Adrenal gland (tissue), 9 donors: ENCODE measurements at regions not wholly inside any gene's neighbourhood (a gene's known extent, or its start where the extent isn't known, plus 50 kb on each side); places are given as distances from the start of the nearest gene placed in this dataset.

Experiments used
- DNase-seq, 7 donors: peaks; one replicate each; pipeline ENCODE4 v3.0.0-alpha.2; 2019 to 2020
- H3K27ac ChIP-seq, 5 donors: fragments of 200-600 bp; sonication (generic) in 4 of 5; 1 replicate in 3 of 5; 2 replicates in 2 of 5; pipeline versions ENCODE4 v1.5.1 to v1.8.0; 2016 to 2020; ENCODE audit warnings: mild to moderate bottlenecking in 1 of 5
- H3K27me3 ChIP-seq: fragments of 200-600 bp; 2 replicates; pipeline ENCODE4 v1.8.0; 2021
- H3K36me3 ChIP-seq, 2 donors: fragments of 200-600 bp; replicated peaks in 1 of 2; 1 replicate in 1 of 2; 2 replicates in 1 of 2; pipeline versions ENCODE4 v1.5.1 to v1.8.0; 2018 to 2022
- H3K4me1 ChIP-seq, 2 donors: fragments of 200-600 bp; replicated peaks in 1 of 2; 1 replicate in 1 of 2; 2 replicates in 1 of 2; pipeline versions ENCODE4 v1.5.1 to v1.8.0; 2018 to 2021
- H3K4me3 ChIP-seq, 4 donors: fragments of 200-600 bp; sonication (generic) in 3 of 4; one replicate each; pipeline ENCODE4 v1.5.1; 2016 to 2018
- H3K9me3 ChIP-seq, 3 donors: fragments of 200-600 bp; sonication (generic) in 1 of 3; replicated peaks in 1 of 3; 1 replicate in 2 of 3; 2 replicates in 1 of 3; pipeline versions ENCODE4 v1.5.1 to v1.8.0; 2016 to 2021
- POLR2A ChIP-seq, 2 donors: fragments of 450-650 bp; IDR thresholded peaks; one replicate each; pipeline ENCODE4 v1.6.1; 2017; ENCODE audit warnings: antibody characterized with exemption in 2 of 2, mild to moderate bottlenecking in 2 of 2, moderate library complexity in 1 of 2
- WGBS, 4 donors: extraction: QIAGEN DNeasy Blood & Tissue Kit in 2 of 4; methylation state at CpG; one replicate each; pipeline versions ENCODE4 v1.1.5 to v1.1.7; 2013 to 2017; 5-methylcytosine and 5-hydroxymethylcytosine counted together
- intact Hi-C, 2 donors: fragments of 100-400 bp; cut with DNase I; formaldehyde crosslinking; loops; one replicate each; pipeline versions ENCODE4 v1.14.1 to v1.15.0; 2022 to 2023
- TF ChIP-seq, protein P1 (sequence below), 6 experiments: fragments of 450-650 bp in 4 of 6; fragments of 200-600 bp in 2 of 6; sonication (generic) in 1 of 6; IDR thresholded peaks; 1 replicate in 5 of 6; 2 replicates in 1 of 6; pipeline versions ENCODE4 v1.5.1 to v1.8.0; 2016 to 2021; ENCODE audit warnings: antibody characterized with exemption in 6 of 6, mild to moderate bottlenecking in 2 of 6, moderate library complexity in 1 of 6
- donor health status: healthy with polysubstance abuse.
- donor health status: Bipolar disorder and iron deficiency.
- donor health status: DM: yes; HTN: yes; CAD: no.
- donor health status: DM: no; HTN: no; CAD: no.
- donor health status: DM: no; HTN: no; CAD: no.

DNA sequence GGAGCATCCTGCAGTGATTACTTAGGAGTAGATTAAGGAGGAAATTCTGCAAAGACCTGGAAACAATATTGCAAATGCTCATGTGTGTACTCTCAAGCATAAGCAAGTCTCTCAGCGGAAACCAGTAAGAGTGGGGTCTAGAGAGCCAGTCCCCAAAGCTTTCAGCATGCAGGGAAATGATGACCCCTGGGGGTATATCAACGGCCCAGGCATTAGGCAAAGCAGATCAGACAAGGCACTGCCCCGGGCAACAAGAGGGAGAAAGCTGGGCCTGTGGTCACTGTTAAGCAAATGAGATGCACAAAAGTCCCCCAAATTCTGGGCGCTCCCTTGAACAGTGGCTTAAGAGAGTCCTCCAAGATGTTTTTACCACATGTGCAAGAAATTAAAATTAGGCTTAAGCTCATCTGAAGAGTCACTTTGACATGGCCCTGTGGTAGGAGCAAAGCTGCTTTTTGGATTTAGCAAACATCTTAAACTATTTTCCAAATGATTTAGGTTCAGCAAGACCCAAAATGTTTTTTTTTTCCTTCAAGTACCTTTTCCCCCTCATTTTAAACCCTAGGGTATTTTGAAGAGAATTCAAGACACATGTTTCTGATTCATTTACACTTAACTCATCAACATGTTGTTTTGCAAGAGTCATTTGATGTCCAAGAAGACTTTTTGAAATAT lies 457.1 kb upstream of the TBX3 start:
- Histone ChIP-seq H3K27ac (no peak overlapping the region), H3K27me3 (no peaks in the 10 kb centered on the region), H3K9me3 (no peaks in the 10 kb centered on the region), H3K4me3 (no peak overlapping the region), H3K36me3 (no peaks in the 10 kb centered on the region), H3K4me1 (no peaks in the 10 kb centered on the region)
- 82 to 91% (median 89%) methylated on average over 4 of the region's 4 CpGs for WGBS, 4 donors
- DNase-seq, result no peak
- TF ChIP-seq POLR2A (IDR thresholded peaks at IDR 0.05), result no peak
- TF ChIP-seq, protein P1, sequence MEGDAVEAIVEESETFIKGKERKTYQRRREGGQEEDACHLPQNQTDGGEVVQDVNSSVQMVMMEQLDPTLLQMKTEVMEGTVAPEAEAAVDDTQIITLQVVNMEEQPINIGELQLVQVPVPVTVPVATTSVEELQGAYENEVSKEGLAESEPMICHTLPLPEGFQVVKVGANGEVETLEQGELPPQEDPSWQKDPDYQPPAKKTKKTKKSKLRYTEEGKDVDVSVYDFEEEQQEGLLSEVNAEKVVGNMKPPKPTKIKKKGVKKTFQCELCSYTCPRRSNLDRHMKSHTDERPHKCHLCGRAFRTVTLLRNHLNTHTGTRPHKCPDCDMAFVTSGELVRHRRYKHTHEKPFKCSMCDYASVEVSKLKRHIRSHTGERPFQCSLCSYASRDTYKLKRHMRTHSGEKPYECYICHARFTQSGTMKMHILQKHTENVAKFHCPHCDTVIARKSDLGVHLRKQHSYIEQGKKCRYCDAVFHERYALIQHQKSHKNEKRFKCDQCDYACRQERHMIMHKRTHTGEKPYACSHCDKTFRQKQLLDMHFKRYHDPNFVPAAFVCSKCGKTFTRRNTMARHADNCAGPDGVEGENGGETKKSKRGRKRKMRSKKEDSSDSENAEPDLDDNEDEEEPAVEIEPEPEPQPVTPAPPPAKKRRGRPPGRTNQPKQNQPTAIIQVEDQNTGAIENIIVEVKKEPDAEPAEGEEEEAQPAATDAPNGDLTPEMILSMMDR (IDR thresholded peaks at IDR 0.05), result no peak
- intact Hi-C loops, result no loop called here

DNA sequence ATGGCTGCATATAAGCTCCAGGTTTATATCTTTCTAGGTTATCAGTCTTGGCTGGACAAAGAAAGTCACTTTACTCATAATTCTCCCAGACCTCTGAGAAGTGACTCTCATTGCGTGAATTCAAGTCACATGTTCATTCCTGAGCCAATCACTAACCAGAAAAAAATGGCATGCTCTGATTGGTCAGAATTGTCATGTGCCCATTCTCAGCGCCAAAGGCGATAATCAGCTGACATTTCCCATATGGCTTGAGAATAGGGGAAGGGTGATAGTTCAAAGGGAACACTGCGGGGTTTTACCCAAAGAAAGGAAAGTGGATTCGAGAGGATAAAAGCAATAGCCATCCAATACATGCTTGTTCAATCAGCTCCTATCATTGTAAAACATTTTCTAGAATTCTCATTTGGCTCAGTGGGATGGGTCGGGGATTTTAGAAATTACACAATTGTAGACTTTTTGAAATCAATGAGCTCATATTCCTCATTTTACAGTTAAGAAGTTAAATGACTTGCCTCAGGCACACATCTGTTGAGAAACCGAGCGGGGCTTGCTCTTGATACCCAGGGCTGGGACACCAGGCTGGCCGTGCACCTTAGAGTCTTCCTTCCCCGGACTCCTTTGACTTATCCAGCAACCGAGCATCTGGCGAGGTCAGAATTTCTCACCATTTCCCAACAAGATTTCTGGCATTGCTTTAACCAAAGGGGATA lies 454.0 kb upstream of the TBX3 start:
- DNase-seq, result no peak
- peaks cover 0 to 5% of the 10 kb centered on the region in 2 donors for H3K4me1 ChIP-seq
- intact Hi-C loops, result no loop called here
- no peaks in the 10 kb centered on the region for H3K27me3 ChIP-seq
- TF ChIP-seq, protein P1 (IDR thresholded peaks at IDR 0.05), result no peak
- no peak for TF ChIP-seq POLR2A (IDR thresholded peaks at IDR 0.05)
- H3K9me3 ChIP-seq, result no peaks in the 10 kb centered on the region
- H3K36me3 ChIP-seq, result no peaks in the 10 kb centered on the region
- 90 to 92% (median 91%) methylated on average over 12 of the region's 12 CpGs for WGBS, 4 donors
- H3K4me3 ChIP-seq, result no peak overlapping the region
- no peak overlapping the region for H3K27ac ChIP-seq

DNA sequence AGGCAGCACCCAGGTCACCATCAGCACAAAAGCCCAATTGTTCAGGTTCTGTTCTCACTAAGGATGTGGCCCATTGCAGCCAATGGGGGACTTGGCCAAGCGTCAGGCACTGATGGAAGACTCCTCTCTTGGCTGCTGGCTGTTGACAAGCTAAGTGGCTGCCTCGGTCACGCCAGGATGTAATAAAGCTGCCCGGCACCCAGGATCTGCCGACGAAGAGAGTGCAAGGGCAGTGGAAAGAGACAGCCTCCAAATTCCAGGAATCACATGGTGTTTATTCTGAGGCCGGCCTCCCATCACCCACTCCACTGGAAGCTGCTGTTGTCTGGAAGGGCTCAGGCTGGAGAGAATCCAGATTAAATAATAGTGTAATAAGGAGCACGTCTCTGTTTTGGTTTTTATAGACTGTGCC lies 451.8 kb upstream of the TBX3 start:
- Histone ChIP-seq H3K4me1 (peaks cover 0 to 5% of the 10 kb centered on the region in 2 donors), H3K36me3 (no peaks in the 10 kb centered on the region), H3K27me3 (no peaks in the 10 kb centered on the region), H3K4me3 (no peak overlapping the region), H3K9me3 (no peaks in the 10 kb centered on the region), H3K27ac (peak overlapping the region in 1 of 5 donors; percentile 73)
- no peak for TF ChIP-seq POLR2A (IDR thresholded peaks at IDR 0.05)
- TF ChIP-seq, protein P1 (IDR thresholded peaks at IDR 0.05), result no peak
- intact Hi-C loops, result no loop called here
- 32 to 40% (median 35%) methylated on average over 3 to 8 of the region's 8 CpGs for WGBS, 4 donors
- DNase-seq, result peak; percentile 46 to 85 (median 76)

DNA sequence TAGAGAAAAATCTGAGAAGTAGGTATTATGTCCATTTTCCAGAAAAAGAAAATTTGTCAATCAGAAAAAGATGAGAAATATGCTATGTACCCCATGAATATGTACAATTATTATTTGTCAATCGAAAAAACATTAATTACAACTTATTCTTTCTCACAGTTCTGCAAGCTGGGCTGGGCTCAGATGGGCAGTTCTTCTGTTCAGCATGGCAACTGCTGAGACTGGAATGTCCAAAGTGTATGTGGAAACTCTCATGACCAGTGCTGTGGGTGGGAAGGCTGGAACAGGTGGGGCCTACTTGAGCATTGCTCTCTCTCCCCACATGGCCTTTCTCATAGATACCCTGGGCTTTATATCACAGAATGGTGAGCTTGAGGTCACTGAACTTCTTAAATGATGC lies 450.3 kb upstream of the TBX3 start:
- TF ChIP-seq POLR2A (IDR thresholded peaks at IDR 0.05), result no peak
- TF ChIP-seq, protein P1 (IDR thresholded peaks at IDR 0.05), result no peak
- no peak overlapping the region for H3K4me3 ChIP-seq
- 79 to 92% (median 83%) methylated on average over 1 of the region's 1 CpG for WGBS, 4 donors
- H3K36me3 ChIP-seq, result no peaks in the 10 kb centered on the region
- H3K27ac ChIP-seq, result no peak overlapping the region
- DNase-seq, result no peak
- intact Hi-C loops, result no loop called here
- H3K27me3 ChIP-seq, result no peaks in the 10 kb centered on the region
- peaks cover 0 to 5% of the 10 kb centered on the region in 2 donors for H3K4me1 ChIP-seq
- H3K9me3 ChIP-seq, result no peaks in the 10 kb centered on the region
